ENCODE measurements at regions not wholly inside any gene's neighbourhood (a gene's known extent, or its start where the extent isn't known, plus 50 kb on each side); places are given as distances from the start of the nearest gene placed in this dataset.

DNA sequence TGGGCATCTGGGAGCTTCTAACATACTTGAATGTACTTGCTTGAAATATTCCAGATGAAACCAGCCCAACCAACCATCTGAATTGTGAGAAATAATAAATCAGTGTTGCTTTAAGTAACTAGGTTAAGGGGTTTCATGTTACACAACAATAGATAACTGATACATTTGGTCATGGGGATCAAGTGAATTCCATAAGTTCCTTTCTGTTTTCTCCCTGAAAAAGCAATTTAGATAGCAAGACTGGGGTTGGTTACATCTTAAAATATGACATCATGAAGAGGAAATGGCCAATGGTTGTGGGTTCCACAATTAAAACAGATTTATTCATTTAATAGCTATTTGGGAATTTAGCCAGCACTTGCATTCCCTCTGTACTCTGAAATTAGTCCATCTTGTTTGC, 559.7 kb downstream of the TLR4 start:
- Histone ChIP-seq H3K36me3 (ENCODE audit: control insufficient read depth in 2 of 3, insufficient read depth in 3 of 3, low read length in 3 of 3) (no peaks in the 10 kb centered on the region), H3K9me3 (ENCODE audit: control insufficient read depth in 2 of 3, insufficient read depth in 1 of 3, low read length in 3 of 3) (no peaks in the 10 kb centered on the region), H3K4me1 (ENCODE audit: control insufficient read depth in 2 of 3, insufficient read depth in 2 of 3, low read depth in 1 of 3, low read length in 3 of 3) (no peaks in the 10 kb centered on the region), H3K27me3 (ENCODE audit: control insufficient read depth, insufficient read depth, low read length) (no peaks in the 10 kb centered on the region), H3K27ac (ENCODE audit: low read depth in 2 of 2, low read length in 2 of 2) (no peak overlapping the region), H3K9ac (ENCODE audit: low read length in 3 of 3) (no peak overlapping the region), H3K4me3 (ENCODE audit: low read length in 3 of 3) (no peak overlapping the region)
- FAIRE-seq (no peak), DNase-seq (no peak)
- intact Hi-C loops (cut with DNase I) = no loop called here
- TF ChIP-seq CTCF (IDR thresholded peaks at IDR 0.05; ENCODE audit: borderline replicate concordance, extremely low read depth, insufficient read depth) = no peak

DNA sequence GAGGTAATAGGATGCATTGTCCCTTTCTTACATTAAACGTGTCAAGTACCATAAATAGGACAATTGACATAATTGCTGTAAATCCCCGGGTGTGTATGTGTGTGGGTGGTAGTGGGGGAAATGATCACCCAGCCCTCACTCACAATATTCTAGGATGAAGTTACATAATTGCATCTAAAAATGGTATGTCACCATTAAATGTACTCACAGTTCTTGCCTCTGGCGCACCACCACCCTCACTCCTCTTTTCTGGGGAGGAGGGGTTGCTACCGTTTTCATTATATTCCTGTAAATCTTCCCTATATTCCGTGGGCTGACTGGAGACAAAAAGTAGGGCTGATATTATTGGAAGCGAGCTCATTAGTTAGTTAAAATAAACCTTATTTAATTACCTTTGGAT, 563.8 kb downstream of the TLR4 start:
- FAIRE-seq = no peak
- no peak for DNase-seq

GRCh38 chr9:118269623-118270022, 565.4 kb downstream of the TLR4 start:
- Histone ChIP-seq H3K9ac (ENCODE audit: low read length in 3 of 3) (no peak overlapping the region), H3K4me1 (ENCODE audit: control insufficient read depth in 2 of 3, insufficient read depth in 2 of 3, low read depth in 1 of 3, low read length in 3 of 3) (no peaks in the 10 kb centered on the region), H3K27ac (ENCODE audit: low read depth in 2 of 2, low read length in 2 of 2) (no peak overlapping the region), H3K36me3 (ENCODE audit: control insufficient read depth in 2 of 3, insufficient read depth in 3 of 3, low read length in 3 of 3) (no peaks in the 10 kb centered on the region), H3K4me3 (ENCODE audit: low read length in 3 of 3) (no peak overlapping the region), H3K27me3 (ENCODE audit: control insufficient read depth, insufficient read depth, low read length) (no peaks in the 10 kb centered on the region), H3K9me3 (ENCODE audit: control insufficient read depth in 2 of 3, insufficient read depth in 1 of 3, low read length in 3 of 3) (no peaks in the 10 kb centered on the region)
- intact Hi-C loops (cut with DNase I) = no loop called here
- FAIRE-seq (no peak), DNase-seq (peak in 1 of 5 donors; percentile 3)
- TF ChIP-seq CTCF (IDR thresholded peaks at IDR 0.05; ENCODE audit: borderline replicate concordance, extremely low read depth, insufficient read depth) = no peak

More for the DNA sequence above, 563.8 kb downstream of the TLR4 start:
- Histone ChIP-seq H3K27ac (ENCODE audit: low read depth in 2 of 2, low read length in 2 of 2) (no peak overlapping the region), H3K36me3 (ENCODE audit: control insufficient read depth in 2 of 3, insufficient read depth in 3 of 3, low read length in 3 of 3) (no peaks in the 10 kb centered on the region), H3K4me3 (ENCODE audit: low read length in 3 of 3) (no peak overlapping the region), H3K9me3 (ENCODE audit: control insufficient read depth in 2 of 3, insufficient read depth in 1 of 3, low read length in 3 of 3) (no peaks in the 10 kb centered on the region), H3K9ac (ENCODE audit: low read length in 3 of 3) (no peak overlapping the region), H3K27me3 (ENCODE audit: control insufficient read depth, insufficient read depth, low read length) (no peaks in the 10 kb centered on the region), H3K4me1 (ENCODE audit: control insufficient read depth in 2 of 3, insufficient read depth in 2 of 3, low read depth in 1 of 3, low read length in 3 of 3) (no peaks in the 10 kb centered on the region)
- intact Hi-C loops (cut with DNase I) = no loop called here
- TF ChIP-seq CTCF (IDR thresholded peaks at IDR 0.05; ENCODE audit: borderline replicate concordance, extremely low read depth, insufficient read depth) = no peak

DNA sequence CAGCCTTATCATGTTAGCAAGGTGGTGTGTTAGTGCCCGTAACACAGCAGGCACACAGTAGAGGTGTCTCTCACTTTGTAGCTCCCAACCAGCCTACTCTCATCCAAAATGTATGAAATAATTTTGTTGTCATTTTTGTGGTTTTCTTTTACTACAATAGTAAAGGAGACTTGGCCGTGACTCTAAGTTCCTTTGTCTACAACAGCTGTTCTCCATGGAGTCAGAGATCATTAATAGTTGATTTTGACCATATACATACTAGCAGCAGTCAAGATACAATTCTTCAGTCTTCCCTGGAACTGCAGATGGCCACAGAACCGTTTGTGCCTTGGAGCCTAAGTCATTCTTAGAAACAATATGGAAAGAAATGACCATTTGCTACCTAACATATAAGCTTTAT, 567.1 kb downstream of the TLR4 start:
- DNase-seq (no peak), FAIRE-seq (no peak)
- TF ChIP-seq CTCF (IDR thresholded peaks at IDR 0.05; ENCODE audit: borderline replicate concordance, extremely low read depth, insufficient read depth) = no peak
- intact Hi-C loops (cut with DNase I) = no loop called here
- Histone ChIP-seq H3K27ac (ENCODE audit: low read depth in 2 of 2, low read length in 2 of 2) (no peak overlapping the region), H3K36me3 (ENCODE audit: control insufficient read depth in 2 of 3, insufficient read depth in 3 of 3, low read length in 3 of 3) (no peaks in the 10 kb centered on the region), H3K27me3 (ENCODE audit: control insufficient read depth, insufficient read depth, low read length) (no peaks in the 10 kb centered on the region), H3K9me3 (ENCODE audit: control insufficient read depth in 2 of 3, insufficient read depth in 1 of 3, low read length in 3 of 3) (no peaks in the 10 kb centered on the region), H3K9ac (ENCODE audit: low read length in 3 of 3) (no peak overlapping the region), H3K4me1 (ENCODE audit: control insufficient read depth in 2 of 3, insufficient read depth in 2 of 3, low read depth in 1 of 3, low read length in 3 of 3) (no peaks in the 10 kb centered on the region), H3K4me3 (ENCODE audit: low read length in 3 of 3) (no peak overlapping the region)
